T-helper 1 cell (primary cell): ENCODE measurements at regions not wholly inside any gene's neighbourhood (a gene's known extent, or its start where the extent isn't known, plus 50 kb on each side); places are given as distances from the start of the nearest gene placed in this dataset.
"Not testable (repeated sequence)": the region's sequence is repeated elsewhere in the genome, so short reads cannot be mapped to it uniquely, and the experiment has no call there.

Experiments
- DNase-seq, 5 donors: peaks; one replicate each; pipeline ENCODE4 v3.0.0-alpha.2; 2012 to 2020

DNA sequence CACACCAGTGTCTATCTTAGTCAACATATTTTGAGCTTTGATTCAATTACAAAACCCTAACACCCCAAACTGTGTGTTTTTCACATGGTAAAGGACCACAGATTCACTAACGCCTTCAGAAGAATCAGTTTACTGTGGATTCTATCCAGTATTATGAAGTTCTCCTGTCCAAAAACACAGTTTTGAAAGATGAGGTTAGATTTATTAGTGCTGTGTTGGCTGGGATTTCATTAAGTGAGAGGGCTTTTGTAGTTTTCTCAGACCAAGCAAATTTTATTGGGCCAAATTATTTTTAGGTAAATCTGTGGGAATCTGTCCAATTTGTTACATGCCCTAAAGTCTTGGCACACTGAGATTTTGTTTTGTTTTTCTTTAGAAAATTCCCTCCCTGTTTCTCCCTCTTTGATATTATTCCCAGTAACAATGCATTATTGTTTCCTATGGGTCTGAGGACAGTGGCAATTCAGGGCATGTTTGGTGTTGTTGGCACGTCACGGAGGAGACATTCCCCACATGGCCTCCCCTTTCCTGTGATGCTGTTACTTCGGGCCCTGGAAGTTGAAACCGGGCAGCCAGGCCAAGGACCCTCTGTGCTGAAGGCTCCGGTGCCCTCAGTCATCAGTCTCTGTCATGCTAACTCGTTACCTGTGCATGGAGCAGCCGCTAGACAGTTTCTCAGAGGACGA lies 87.5 kb upstream of the ALKAL2 start:
- no peak for DNase-seq

DNA sequence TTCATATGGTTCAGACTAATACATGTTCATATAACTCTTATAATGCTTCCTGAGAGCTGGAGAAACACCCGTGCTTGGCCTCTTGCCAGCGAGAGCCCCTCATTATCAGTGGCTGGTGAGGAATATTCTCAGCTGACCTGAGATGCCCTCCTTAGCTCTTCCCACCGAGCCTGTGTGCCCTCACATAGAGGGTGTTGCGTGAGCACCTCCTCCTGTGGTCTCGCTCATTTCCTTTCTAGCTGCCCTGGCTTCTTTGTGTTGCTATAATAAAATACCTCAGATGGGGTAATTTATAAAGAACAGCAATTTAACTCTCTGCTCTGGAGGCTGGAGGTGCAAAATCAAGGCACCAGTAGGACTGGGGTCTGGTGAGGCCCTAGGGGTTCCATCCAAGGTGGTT lies 80.5 kb upstream of the ALKAL2 start:
- DNase-seq = no peak

DNA sequence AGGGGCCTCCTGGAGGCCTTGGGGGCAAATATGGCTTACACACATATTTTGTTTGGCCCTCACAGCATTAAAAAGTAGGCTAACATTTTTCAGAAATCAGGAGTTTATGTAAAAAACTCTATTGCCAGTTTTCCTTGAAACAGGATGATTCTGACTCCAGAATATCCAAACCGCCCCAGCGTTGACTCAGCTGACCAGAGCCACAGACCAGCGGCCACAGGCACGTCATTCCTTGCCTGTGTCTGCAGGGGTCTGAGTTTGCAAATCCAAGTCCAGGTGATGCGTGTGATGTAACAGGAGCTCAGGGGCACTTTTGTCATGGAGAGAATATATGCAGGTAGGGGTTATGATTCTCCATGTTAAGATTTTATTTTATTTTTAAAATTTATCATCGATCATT lies 79.4 kb upstream of the ALKAL2 start:
- DNase-seq = no peak

DNA sequence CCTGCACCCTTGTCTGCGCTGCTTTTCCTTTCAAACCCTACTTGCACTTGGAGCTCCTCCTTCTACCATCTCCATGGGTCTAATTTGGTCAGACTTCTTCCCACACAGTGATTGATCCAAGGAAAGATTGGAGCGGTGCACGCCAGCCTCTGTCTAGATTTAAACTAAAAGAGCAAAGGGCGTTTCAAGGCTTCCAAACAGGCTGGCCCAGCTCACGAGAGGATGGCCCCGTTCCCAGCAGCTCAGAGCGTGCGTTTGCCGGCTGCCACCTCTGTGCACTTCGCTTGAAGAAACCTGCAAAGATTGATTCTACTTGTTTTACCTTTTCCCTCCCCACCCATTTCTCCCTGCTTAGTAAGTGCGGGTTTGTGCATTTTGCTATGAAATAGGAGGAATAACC lies 78.8 kb upstream of the ALKAL2 start:
- DNase-seq = no peak

DNA sequence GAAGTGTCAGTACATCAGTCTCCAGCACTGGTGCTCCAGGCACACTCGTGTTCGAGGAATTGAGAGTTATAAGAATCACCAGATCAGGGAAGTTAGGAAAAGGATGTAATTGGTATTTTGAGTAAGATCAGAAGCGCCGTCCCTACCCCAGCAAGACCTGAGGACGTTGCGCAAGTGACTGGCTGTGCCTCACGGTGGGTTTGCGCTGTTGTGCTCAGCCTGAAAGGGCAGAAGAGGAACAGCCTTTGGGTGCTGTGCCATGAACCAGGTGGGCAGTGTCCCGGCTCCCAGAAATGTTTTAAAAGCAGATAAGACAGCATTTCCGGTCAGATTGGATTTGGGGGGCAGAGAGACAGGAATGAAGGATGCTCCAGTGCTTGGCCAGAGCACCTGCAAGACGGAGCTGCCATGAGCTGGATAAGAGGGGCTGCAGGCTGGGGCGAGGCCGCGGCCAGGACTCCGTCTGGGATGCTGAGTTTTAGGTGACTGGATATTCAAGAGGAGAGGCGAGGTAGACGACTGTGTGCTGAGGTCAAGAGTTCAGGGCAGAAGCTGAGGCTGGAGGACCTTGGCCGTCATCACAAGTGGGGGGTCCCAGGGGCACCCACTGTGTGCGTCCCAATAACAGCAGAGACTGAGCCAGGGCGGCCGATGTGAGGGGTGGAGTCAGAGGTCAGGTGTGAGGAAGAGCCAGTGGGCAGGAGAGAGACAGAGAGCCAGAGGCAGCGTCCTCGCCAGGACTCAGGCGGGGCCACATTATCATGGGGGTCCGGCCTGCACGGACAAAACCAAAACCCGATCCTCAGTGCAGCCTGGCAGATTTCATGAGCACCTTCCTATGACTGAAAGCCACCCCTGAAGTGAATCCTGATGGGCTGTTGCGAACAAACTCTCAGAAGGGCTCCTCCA lies 77.7 kb upstream of the ALKAL2 start:
- no peak for DNase-seq

DNA sequence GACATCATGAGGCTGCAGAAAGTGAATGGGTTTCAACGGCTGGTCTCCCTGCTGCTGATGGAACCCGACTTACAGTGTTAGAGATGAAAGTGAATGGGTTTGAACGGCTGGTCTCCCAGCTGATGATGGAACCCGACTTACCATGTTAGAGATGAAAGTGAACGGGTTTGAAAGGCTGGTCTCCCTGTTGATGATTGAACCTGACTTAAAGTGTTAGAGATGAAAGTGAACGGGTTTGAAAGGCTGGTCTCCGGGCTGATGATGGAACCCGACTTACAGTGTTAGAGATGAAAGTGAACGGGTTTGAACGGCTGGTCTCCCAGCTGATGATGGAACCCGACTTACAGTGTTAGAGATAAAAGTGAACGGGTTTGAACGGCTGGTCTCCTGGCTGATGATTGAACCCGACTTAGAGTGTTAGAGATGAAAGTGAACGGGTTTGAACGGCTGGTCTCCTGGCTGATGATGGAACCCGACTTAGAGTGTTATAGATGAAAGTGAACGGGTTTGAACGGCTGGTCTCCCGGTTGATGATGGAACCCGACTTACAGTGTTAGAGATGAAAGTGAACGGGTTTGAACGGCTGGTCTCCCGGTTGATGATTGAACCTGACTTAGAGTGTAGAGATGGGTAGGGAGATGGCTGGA lies 76.1 kb upstream of the ALKAL2 start:
- no peak for DNase-seq

DNA sequence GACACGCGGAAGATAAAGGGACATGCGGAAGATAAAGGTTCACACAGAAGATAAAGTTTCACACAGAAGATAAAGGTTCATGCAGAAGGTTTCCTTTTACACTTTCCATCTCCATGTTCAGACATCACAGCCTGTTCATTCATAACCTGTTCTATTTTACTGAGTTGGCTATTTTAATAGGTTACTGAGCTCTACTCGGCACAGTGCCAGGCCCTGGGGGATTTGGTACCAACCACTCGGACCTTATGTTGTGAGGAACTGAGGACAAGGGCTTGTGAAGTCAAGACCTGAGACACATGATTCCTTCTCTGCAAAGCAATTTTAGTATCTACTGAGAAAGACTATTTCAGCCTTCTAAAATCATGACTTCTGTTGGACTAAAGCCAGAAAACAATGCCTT lies 75.0 kb upstream of the ALKAL2 start:
- no peak for DNase-seq

DNA sequence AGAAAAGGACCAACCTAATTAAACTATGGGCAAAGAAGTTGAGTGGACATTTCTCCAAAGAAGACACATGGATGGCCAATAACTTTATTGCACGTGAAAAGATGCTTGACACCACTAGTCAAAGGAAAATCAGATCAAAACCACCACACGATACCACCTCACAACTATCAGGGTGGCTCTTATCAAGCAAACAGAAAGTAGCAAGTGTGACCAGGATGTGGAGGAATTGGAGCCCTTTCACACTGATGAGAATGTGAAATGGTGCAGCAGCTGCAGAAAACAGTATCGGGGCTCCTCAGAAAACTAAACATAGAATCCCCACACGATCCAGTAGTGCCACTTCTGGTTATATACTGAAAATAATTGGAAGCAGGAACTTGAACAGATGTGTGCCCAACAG lies 72.2 kb upstream of the ALKAL2 start:
- DNase-seq = no peak

DNA sequence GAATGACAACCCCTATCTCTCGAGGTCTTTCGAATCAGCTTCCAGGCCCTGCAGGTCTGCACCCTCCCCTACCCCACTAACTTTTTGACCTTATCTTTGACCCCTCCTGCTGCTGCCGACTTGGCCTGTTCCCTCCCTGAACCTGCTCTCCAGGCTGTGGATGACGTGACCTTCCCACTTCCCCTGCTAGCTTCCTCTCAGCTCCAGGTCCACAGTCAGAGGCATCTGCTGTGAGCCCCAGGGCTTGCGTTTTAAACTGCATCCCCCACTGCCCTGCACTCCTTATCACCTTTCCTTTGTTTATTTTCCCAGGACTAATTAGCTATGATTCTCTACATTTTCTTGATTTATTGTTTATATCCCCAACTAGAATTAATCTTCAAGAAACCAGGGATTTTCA lies 71.2 kb upstream of the ALKAL2 start:
- DNase-seq = no peak

DNA sequence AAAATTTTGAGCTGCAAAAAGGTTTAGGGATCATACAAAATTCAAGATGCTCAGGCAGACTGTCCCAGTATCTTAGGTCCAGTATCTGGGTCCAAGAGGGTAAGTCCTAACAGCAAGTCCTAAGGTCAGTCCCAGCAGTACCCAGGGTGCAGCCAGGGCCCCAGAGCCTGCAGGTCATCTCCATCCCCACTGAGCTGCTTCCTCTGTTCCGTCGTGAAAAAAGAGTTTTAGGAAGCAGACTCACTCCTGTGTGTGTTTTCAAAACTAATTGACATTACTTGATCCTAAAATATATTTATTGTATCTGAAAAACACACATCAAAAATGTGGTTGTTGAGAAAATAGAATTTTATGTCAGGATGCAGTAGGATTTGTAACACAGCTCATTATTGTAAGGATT lies 69.9 kb upstream of the ALKAL2 start:
- no peak for DNase-seq

DNA sequence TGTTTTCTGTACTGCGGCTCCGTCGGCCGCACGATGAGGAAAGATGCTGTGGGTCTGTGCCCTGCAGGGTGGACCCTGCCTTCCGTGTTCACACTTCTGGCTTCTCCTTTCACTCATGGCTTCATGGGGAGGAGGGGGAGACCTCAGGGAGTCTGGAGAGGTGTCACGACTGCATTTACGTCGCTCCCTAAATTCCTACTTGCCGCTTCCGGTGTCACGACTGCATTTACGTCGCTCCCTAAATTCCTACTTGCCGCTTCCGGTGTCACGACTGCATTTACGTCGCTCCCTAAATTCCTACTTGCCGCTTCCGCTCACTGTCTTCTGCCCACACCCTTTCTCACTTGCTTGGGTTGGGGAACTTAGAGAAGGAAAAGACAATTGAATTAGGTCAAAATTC lies 68.4 kb upstream of the ALKAL2 start:
- not testable (repeated sequence) for DNase-seq

DNA sequence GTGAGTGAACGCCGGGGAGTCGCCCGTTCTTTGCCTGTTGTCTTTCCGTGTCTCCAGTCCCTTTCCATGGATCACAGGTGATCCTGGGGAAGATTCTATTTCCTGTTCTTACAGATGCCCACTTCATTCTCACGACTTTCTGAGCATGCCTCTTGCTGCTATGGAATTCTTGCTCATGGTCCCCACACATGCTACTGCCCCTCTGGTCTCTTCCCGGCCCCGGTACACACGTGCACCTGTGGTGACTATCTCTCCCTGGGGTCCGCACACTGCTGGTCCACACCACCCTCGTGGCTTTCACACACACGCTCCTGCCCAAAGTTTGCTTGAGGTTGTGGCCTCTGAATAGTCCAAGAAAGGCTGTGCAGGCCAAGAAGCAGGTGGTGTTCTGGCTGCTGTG lies 67.9 kb upstream of the ALKAL2 start:
- DNase-seq = no peak

DNA sequence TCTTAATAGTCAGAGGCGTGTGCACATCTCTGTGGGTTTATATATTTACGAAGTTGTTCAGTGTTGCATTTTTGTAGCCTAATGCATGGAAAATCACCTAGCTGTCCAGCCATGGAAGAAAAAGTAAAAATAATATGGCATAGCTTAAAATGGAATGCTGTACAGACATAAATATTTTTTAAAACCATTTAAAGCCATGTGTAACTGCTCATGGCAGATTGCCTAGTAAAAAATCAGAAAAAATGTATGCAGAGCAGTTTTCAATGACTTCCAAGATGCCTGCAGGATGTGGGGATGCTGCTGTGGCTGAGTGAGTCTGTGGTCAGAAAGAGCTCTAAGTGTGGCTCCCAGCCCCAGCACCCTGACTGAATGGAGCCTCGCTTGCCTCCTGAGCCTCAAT lies 64.8 kb upstream of the ALKAL2 start:
- no peak for DNase-seq

DNA sequence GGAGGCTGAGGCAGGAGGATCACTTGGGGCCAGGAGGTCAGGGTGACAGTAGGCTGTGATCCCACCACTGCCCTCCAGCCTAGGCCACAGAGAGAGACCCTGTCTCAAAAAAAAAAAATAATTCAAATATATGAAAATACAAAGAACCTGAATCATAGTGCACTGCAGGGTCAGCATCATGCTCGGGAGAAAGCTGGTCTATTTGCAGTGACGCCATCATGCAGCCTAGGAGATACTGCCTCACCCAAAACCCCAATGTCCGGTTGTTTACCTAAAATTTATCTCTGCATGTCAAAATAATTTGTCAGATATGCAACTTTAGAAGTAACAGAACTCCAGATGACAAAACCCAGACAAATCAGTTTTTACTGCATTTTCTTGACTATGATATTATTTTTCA lies 61.5 kb upstream of the ALKAL2 start:
- DNase-seq = no peak

DNA sequence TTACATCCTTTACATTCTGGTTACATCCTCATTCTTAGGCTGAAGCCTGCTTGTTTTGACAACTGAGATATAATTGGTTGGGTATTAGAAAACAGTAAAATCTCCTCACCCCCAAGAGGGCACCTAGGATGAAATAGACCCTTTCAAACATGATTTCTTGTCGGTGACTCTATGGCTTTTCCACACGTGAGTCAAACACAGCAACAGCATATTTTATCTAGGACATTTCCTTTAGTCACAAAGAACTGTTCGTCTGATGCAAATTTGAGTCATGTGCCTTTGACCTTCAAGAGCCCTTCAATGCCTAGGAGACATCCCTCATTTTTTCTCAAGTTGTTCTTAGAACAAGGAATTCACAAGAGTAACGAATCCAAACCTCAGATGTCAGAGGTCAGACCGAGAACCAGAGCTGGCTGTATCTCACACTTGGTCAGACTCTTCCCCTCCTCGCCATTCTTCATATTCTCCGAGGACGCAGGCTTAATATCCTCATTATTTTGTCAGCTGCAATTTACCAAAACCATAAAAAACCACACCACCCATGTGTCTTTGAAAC lies 60.5 kb upstream of the ALKAL2 start:
- no peak for DNase-seq

DNA sequence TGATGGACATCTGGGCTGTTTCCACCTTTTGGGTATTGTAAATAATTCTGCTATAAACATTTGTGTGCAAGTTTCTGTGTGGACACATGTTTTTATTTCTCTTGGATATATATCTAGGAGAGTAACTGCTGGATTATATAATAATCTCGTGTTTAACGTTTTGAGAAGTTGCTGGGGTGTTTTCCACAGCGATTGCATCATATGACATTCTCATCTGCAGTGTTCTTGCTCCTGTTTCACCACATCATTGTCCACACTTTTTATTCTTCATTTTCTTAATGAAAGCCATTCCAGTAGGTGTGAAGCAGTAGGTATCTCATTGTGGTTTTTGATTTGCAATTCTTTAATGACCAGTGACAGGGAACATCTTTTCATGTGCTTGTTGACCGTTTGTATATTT lies 56.9 kb upstream of the ALKAL2 start:
- no peak for DNase-seq

DNA sequence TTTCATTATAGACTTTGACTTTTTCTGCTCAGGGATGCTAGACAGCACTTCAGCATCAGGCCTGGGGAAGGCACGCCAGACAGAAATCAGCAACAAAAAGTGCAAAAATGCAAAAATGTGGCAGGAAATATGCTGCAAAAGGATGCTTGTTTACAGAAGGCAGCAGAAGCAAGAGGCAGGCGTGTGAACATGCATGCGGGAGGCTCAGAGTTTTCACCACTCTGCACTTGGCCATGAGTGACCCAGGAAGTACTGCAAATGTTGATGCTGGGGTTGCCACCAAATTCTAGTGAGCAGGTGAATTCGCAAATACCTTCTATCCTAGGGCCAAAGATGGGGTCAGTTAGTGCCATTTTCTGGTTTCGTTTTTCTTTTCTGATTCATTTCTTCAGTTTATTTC lies 55.5 kb upstream of the ALKAL2 start:
- DNase-seq = no peak

DNA sequence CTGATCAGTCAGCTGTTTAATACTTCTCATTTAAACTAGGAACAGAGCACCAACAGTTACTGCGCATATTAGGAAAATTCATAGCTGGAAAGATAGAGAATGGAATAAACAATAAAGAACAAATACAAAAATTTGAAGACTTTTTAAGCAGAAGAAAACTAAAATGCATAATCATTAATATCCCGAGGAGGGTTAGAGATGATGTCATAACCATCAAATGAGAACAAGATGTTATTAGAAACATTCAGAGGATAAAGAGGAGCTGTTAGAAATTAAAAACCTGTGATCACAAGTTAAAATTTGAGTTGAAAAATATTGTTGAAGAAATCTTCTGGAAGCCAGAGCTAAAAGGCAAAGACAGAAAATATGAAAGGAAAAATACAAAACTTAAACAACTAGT lies 54.0 kb upstream of the ALKAL2 start:
- DNase-seq = no peak

DNA sequence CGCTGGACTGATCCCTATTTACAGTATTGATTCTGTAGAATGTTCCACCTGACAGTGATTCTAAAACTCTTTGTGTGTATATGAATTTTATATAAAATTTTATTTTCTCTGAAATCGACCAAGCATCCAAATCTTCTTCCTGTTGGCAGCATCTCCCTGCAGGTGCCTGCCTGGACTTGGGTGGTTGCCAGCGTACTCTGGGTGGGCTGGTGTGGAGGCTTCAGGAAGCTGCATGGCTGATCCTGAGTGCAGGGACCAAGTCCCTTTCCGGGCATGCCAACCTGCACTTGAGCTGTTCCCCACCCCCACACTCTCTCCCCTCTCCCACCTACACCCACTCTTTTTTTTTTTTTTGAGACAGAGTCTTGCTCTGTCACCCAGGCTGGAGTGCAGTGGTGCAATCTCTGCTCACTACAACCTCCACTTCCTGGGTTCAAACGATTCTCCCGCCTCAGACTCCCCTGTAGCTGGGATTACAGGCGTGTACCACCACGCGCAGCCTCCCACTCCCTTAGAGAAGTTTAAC lies 53.2 kb upstream of the ALKAL2 start:
- DNase-seq = no peak
